Stomach (tissue), 4 donors: ENCODE measurements at regions not wholly inside any gene's neighbourhood (a gene's known extent, or its start where the extent isn't known, plus 50 kb on each side); places are given as distances from the start of the nearest gene placed in this dataset.

Experiments used
- CTCF ChIP-seq, 7 experiments: fragments of 450-650 bp in 4 of 7; fragments of 200-600 bp in 3 of 7; sonication (generic) in 3 of 7; IDR thresholded peaks; one replicate each; pipeline ENCODE4 v1.5.1; 2016 to 2019; ENCODE audit warnings: antibody characterized with exemption in 7 of 7, control low read depth in 2 of 7, mild to moderate bottlenecking in 1 of 7
- EP300 ChIP-seq: sonication (generic); formaldehyde crosslinking; IDR thresholded peaks from one replicate; pipeline ENCODE4 v1.6.1; 2017; ENCODE audit warnings: antibody characterized with exemption
- POLR2A ChIP-seq, 4 donors: fragments of 450-650 bp; IDR thresholded peaks; one replicate each; pipeline ENCODE4 v1.6.1; 2016; ENCODE audit warnings: antibody characterized with exemption in 4 of 4, control low read depth in 2 of 4, mild to moderate bottlenecking in 1 of 4, moderate library complexity in 1 of 4

GRCh38 chr1:8217011-8217711 is 100.8 kb upstream of the SLC45A1 start:
- TF ChIP-seq CTCF (IDR thresholded peaks at IDR 0.05) (no peak), POLR2A (IDR thresholded peaks at IDR 0.05) (no peak), EP300 (no peak)
